Activated CD4-positive, alpha-beta T cell treated with anti-CD3 and anti-CD28 coated beads, Interleukin-2, amount 10 ng/mL, durations not matched to agents 24 days and 14 days (primary cell): ENCODE measurements at regions not wholly inside any gene's neighbourhood (a gene's known extent, or its start where the extent isn't known, plus 50 kb on each side); places are given as distances from the start of the nearest gene placed in this dataset.

Experiments
- DNase-seq: peaks from one replicate; pipeline ENCODE4 v3.0.0; 2022
- H3K27ac Mint-ChIP-seq: one replicate; pipeline ENCODE4 v1.8.0; 2022; ENCODE audit warnings: mild to moderate bottlenecking, mixed read lengths
- H3K27me3 Mint-ChIP-seq: one replicate; pipeline ENCODE4 v1.8.0; 2022; ENCODE audit warnings: mixed read lengths
- H3K36me3 Mint-ChIP-seq: one replicate; pipeline ENCODE4 v1.8.0; 2022; ENCODE audit warnings: low read depth, mild to moderate bottlenecking, mixed read lengths
- H3K4me1 Mint-ChIP-seq: one replicate; pipeline ENCODE4 v1.8.0; 2021; ENCODE audit warnings: mixed read lengths
- H3K4me3 Mint-ChIP-seq: one replicate; pipeline ENCODE4 v1.8.0; 2022; ENCODE audit warnings: mild to moderate bottlenecking, moderate library complexity, mixed read lengths
- H3K9me3 Mint-ChIP-seq: one replicate; pipeline ENCODE4 v1.8.0; 2021; ENCODE audit warnings: mixed read lengths
- intact Hi-C: fragments of 100-400 bp; cut with micrococcal nuclease; formaldehyde crosslinking; loops from one replicate; pipeline ENCODE4 v1.15.1; 2023

- H3K27me3 Mint-ChIP-seq: no peaks in the 10 kb centered on the region
- no peaks in the 10 kb centered on the region for H3K9me3 Mint-ChIP-seq
- no peak overlapping the region for H3K27ac Mint-ChIP-seq
- DNase-seq: no peak
- no peak overlapping the region for H3K4me3 Mint-ChIP-seq
- no peaks in the 10 kb centered on the region for H3K36me3 Mint-ChIP-seq
- intact Hi-C loops: no loop called here
- no peaks in the 10 kb centered on the region for H3K4me1 Mint-ChIP-seq
Measured at GRCh38 chr2:122009561-122009960, 254.1 kb downstream of the TSN start.

- H3K4me3 Mint-ChIP-seq: no peak overlapping the region
- no peaks in the 10 kb centered on the region for H3K9me3 Mint-ChIP-seq
- no peak for DNase-seq
- no peaks in the 10 kb centered on the region for H3K4me1 Mint-ChIP-seq
- H3K27ac Mint-ChIP-seq: no peak overlapping the region
- intact Hi-C loops: no loop called here
- H3K27me3 Mint-ChIP-seq: no peaks in the 10 kb centered on the region
- H3K36me3 Mint-ChIP-seq: no peaks in the 10 kb centered on the region
Measured at GRCh38 chr2:122011493-122012270, 256.2 kb downstream of the TSN start.

- Mint-ChIP-seq H3K27ac (no peak overlapping the region), H3K4me3 (no peak overlapping the region), H3K4me1 (no peaks in the 10 kb centered on the region), H3K9me3 (no peaks in the 10 kb centered on the region), H3K36me3 (no peaks in the 10 kb centered on the region), H3K27me3 (no peaks in the 10 kb centered on the region)
- no peak for DNase-seq
- intact Hi-C loops: no loop called here
Measured at GRCh38 chr2:122018736-122019135, 263.3 kb downstream of the TSN start.

- Mint-ChIP-seq H3K27ac (no peak overlapping the region), H3K27me3 (no peaks in the 10 kb centered on the region), H3K9me3 (no peaks in the 10 kb centered on the region), H3K4me3 (no peak overlapping the region), H3K4me1 (no peaks in the 10 kb centered on the region), H3K36me3 (no peaks in the 10 kb centered on the region)
- DNase-seq: no peak
- intact Hi-C loops: no loop called here
Measured at GRCh38 chr2:122019724-122020123, 264.3 kb downstream of the TSN start.

- H3K9me3 Mint-ChIP-seq: no peaks in the 10 kb centered on the region
- H3K36me3 Mint-ChIP-seq: no peaks in the 10 kb centered on the region
- H3K4me1 Mint-ChIP-seq: no peaks in the 10 kb centered on the region
- intact Hi-C loops: no loop called here
- no peak for DNase-seq
- H3K27me3 Mint-ChIP-seq: no peaks in the 10 kb centered on the region
- H3K27ac Mint-ChIP-seq: no peak overlapping the region
- H3K4me3 Mint-ChIP-seq: no peak overlapping the region
Measured at GRCh38 chr2:122020377-122020776, 264.9 kb downstream of the TSN start.

- DNase-seq: no peak
- H3K4me1 Mint-ChIP-seq: no peaks in the 10 kb centered on the region
- no peaks in the 10 kb centered on the region for H3K36me3 Mint-ChIP-seq
- intact Hi-C loops: no loop called here
- no peaks in the 10 kb centered on the region for H3K27me3 Mint-ChIP-seq
- H3K4me3 Mint-ChIP-seq: no peak overlapping the region
- H3K9me3 Mint-ChIP-seq: no peaks in the 10 kb centered on the region
- no peak overlapping the region for H3K27ac Mint-ChIP-seq
Measured at GRCh38 chr2:122021941-122022340, 266.5 kb downstream of the TSN start.

GRCh38 chr2:122022531-122022930, 267.1 kb downstream of the TSN start:
- Mint-ChIP-seq H3K4me3 (no peak overlapping the region), H3K36me3 (no peaks in the 10 kb centered on the region), H3K27me3 (no peaks in the 10 kb centered on the region), H3K4me1 (no peaks in the 10 kb centered on the region), H3K9me3 (no peaks in the 10 kb centered on the region), H3K27ac (no peak overlapping the region)
- DNase-seq: no peak
- intact Hi-C loops: no loop called here

- intact Hi-C loops: no loop called here
- no peak overlapping the region for H3K4me3 Mint-ChIP-seq
- H3K27me3 Mint-ChIP-seq: no peaks in the 10 kb centered on the region
- H3K9me3 Mint-ChIP-seq: no peaks in the 10 kb centered on the region
- DNase-seq: no peak
- no peaks in the 10 kb centered on the region for H3K36me3 Mint-ChIP-seq
- no peaks in the 10 kb centered on the region for H3K4me1 Mint-ChIP-seq
- H3K27ac Mint-ChIP-seq: no peak overlapping the region
Measured at GRCh38 chr2:122023059-122023864, 267.8 kb downstream of the TSN start.

GRCh38 chr2:122027510-122028217, 272.2 kb downstream of the TSN start:
- no peak for DNase-seq
- intact Hi-C loops: no loop called here
- Mint-ChIP-seq H3K4me3 (no peak overlapping the region), H3K36me3 (no peaks in the 10 kb centered on the region), H3K27me3 (no peaks in the 10 kb centered on the region), H3K4me1 (peaks cover 2% of the 10 kb centered on the region), H3K9me3 (no peaks in the 10 kb centered on the region), H3K27ac (no peak overlapping the region)

GRCh38 chr2:122028371-122029100, 273.1 kb downstream of the TSN start:
- H3K27me3 Mint-ChIP-seq: no peaks in the 10 kb centered on the region
- H3K9me3 Mint-ChIP-seq: no peaks in the 10 kb centered on the region
- no peaks in the 10 kb centered on the region for H3K36me3 Mint-ChIP-seq
- intact Hi-C loops: no loop called here
- no peak overlapping the region for H3K4me3 Mint-ChIP-seq
- H3K4me1 Mint-ChIP-seq: peaks cover 2% of the 10 kb centered on the region
- H3K27ac Mint-ChIP-seq: no peak overlapping the region
- DNase-seq: no peak

- Mint-ChIP-seq H3K27ac (no peak overlapping the region), H3K27me3 (peaks cover 1% of the 10 kb centered on the region), H3K4me1 (peaks cover 2% of the 10 kb centered on the region), H3K36me3 (no peaks in the 10 kb centered on the region), H3K4me3 (no peak overlapping the region), H3K9me3 (no peaks in the 10 kb centered on the region)
- intact Hi-C loops: no loop called here
- DNase-seq: no peak
Measured at GRCh38 chr2:122029456-122029855, 274.0 kb downstream of the TSN start.

- no peaks in the 10 kb centered on the region for H3K9me3 Mint-ChIP-seq
- no peaks in the 10 kb centered on the region for H3K36me3 Mint-ChIP-seq
- intact Hi-C loops: no loop called here
- no peak for DNase-seq
- H3K4me1 Mint-ChIP-seq: peaks cover 2% of the 10 kb centered on the region
- no peak overlapping the region for H3K27ac Mint-ChIP-seq
- peaks cover 1% of the 10 kb centered on the region for H3K27me3 Mint-ChIP-seq
- no peak overlapping the region for H3K4me3 Mint-ChIP-seq
Measured at GRCh38 chr2:122029945-122030344, 274.5 kb downstream of the TSN start.

GRCh38 chr2:122031544-122032263, 276.3 kb downstream of the TSN start:
- Mint-ChIP-seq H3K9me3 (no peaks in the 10 kb centered on the region), H3K4me3 (no peak overlapping the region), H3K27ac (no peak overlapping the region), H3K27me3 (peaks cover 1% of the 10 kb centered on the region), H3K4me1 (peaks cover 2% of the 10 kb centered on the region), H3K36me3 (no peaks in the 10 kb centered on the region)
- DNase-seq: no peak
- intact Hi-C loops: no loop called here
